Stomach (tissue), 4 donors: ENCODE measurements at regions not wholly inside any gene's neighbourhood (a gene's known extent, or its start where the extent isn't known, plus 50 kb on each side); places are given as distances from the start of the nearest gene placed in this dataset.

Source experiments
- EP300 ChIP-seq: sonication (generic); formaldehyde crosslinking; IDR thresholded peaks from one replicate; pipeline ENCODE4 v1.6.1; 2017; ENCODE audit warnings: antibody characterized with exemption
- POLR2A ChIP-seq, 4 donors: fragments of 450-650 bp; IDR thresholded peaks; one replicate each; pipeline ENCODE4 v1.6.1; 2016; ENCODE audit warnings: antibody characterized with exemption in 4 of 4, control low read depth in 2 of 4, mild to moderate bottlenecking in 1 of 4, moderate library complexity in 1 of 4
- POLR2AphosphoS5 ChIP-seq, 3 donors: sonication (generic); formaldehyde crosslinking; IDR thresholded peaks; one replicate each; pipeline ENCODE4 v1.6.1; 2016; ENCODE audit warnings: antibody characterized with exemption in 3 of 3
- TF ChIP-seq, protein P1 (sequence below), 7 experiments: fragments of 450-650 bp in 4 of 7; fragments of 200-600 bp in 3 of 7; sonication (generic) in 3 of 7; IDR thresholded peaks; one replicate each; pipeline ENCODE4 v1.5.1; 2016 to 2019; ENCODE audit warnings: antibody characterized with exemption in 7 of 7, control low read depth in 2 of 7, mild to moderate bottlenecking in 1 of 7

DNA sequence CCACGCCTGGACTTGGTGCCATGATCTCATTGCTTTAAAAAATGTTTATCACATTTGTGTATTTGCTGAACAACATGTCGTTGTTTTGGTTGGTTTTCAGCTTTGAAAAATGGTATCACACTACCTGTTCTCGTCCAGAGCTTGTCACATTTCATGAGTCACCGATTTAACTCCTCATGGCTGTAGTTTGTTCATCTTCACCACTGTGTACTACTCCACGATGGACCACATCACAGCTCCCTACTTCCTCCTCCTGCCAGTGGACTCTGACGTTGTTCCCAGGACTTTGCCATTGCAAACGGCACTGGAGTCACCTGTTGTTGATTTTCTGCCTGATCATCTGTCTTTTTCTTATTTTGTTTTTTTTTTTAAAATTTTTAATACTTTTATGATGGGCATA is 157.7 kb downstream of the ERMARD start:
- TF ChIP-seq, protein P1, sequence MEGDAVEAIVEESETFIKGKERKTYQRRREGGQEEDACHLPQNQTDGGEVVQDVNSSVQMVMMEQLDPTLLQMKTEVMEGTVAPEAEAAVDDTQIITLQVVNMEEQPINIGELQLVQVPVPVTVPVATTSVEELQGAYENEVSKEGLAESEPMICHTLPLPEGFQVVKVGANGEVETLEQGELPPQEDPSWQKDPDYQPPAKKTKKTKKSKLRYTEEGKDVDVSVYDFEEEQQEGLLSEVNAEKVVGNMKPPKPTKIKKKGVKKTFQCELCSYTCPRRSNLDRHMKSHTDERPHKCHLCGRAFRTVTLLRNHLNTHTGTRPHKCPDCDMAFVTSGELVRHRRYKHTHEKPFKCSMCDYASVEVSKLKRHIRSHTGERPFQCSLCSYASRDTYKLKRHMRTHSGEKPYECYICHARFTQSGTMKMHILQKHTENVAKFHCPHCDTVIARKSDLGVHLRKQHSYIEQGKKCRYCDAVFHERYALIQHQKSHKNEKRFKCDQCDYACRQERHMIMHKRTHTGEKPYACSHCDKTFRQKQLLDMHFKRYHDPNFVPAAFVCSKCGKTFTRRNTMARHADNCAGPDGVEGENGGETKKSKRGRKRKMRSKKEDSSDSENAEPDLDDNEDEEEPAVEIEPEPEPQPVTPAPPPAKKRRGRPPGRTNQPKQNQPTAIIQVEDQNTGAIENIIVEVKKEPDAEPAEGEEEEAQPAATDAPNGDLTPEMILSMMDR (IDR thresholded peaks at IDR 0.05): no peak
- TF ChIP-seq POLR2A (IDR thresholded peaks at IDR 0.05) (no peak), POLR2AphosphoS5 (IDR thresholded peaks at IDR 0.05) (no peak), EP300 (no peak)
